SK-N-SH treated with all-trans-retinoic acid at 6 μM for 48 hours (cell line): ENCODE measurements at regions not wholly inside any gene's neighbourhood (a gene's known extent, or its start where the extent isn't known, plus 50 kb on each side); places are given as distances from the start of the nearest gene placed in this dataset.

Experiments used
- ESRRG ChIP-seq: fragments of 250-450 bp; sonication (Bioruptor Pico); IDR thresholded peaks from 2 replicates; pipeline ENCODE4 v1.6.1; 2021; ENCODE audit warnings: mild to moderate bottlenecking
- RARB ChIP-seq: fragments of 250-450 bp; sonication (Bioruptor Pico); IDR thresholded peaks from 2 replicates; pipeline ENCODE4 v1.8.0; 2021; ENCODE audit warnings: mild to moderate bottlenecking, moderate library complexity
- ZFP3 ChIP-seq: fragments of 250-450 bp; sonication (Bioruptor Pico); IDR thresholded peaks from 2 replicates; pipeline ENCODE4 v1.5.0; 2020; ENCODE audit warnings: mild to moderate bottlenecking, moderate library complexity
- ZNF8 ChIP-seq: fragments of 450-650 bp; formaldehyde crosslinking; IDR thresholded peaks from 2 replicates; pipeline ENCODE4 v1.5.0; 2020; ENCODE audit warnings: mild to moderate bottlenecking, moderate library complexity
- TF ChIP-seq, protein P1 (sequence below): fragments of 250-450 bp; sonication (Bioruptor Pico); IDR thresholded peaks from 2 replicates; pipeline ENCODE4 v1.5.0; 2020; ENCODE audit warnings: mild to moderate bottlenecking, moderate library complexity

DNA sequence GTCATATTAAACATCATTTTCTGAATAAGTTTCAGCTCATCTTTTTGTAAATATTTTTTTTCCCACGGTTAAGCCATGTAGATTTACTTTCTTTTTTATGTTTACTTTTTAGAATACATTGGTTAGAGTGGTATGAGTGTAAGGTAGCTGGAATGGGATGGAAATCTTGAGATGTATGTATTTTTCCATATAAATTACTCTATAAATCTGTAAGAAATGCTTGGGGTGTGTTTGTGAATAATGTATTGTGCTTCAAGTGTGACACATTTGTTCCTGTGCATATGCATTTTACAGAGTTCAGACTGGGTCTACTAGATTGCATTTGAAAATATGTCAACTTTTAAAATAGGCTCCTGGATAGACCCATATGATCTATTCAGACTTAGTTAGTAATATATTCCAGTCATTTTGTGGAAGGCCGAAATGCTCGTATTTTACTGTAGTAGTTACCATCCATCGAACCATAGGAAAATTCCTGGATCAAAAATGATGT, 756.8 kb downstream of the RAPGEF2 start:
- TF ChIP-seq, protein P1, sequence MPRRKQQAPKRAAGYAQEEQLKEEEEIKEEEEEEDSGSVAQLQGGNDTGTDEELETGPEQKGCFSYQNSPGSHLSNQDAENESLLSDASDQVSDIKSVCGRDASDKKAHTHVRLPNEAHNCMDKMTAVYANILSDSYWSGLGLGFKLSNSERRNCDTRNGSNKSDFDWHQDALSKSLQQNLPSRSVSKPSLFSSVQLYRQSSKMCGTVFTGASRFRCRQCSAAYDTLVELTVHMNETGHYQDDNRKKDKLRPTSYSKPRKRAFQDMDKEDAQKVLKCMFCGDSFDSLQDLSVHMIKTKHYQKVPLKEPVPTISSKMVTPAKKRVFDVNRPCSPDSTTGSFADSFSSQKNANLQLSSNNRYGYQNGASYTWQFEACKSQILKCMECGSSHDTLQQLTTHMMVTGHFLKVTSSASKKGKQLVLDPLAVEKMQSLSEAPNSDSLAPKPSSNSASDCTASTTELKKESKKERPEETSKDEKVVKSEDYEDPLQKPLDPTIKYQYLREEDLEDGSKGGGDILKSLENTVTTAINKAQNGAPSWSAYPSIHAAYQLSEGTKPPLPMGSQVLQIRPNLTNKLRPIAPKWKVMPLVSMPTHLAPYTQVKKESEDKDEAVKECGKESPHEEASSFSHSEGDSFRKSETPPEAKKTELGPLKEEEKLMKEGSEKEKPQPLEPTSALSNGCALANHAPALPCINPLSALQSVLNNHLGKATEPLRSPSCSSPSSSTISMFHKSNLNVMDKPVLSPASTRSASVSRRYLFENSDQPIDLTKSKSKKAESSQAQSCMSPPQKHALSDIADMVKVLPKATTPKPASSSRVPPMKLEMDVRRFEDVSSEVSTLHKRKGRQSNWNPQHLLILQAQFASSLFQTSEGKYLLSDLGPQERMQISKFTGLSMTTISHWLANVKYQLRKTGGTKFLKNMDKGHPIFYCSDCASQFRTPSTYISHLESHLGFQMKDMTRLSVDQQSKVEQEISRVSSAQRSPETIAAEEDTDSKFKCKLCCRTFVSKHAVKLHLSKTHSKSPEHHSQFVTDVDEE (CRISPR knock-in tag): no peak
- TF ChIP-seq ZNF8 (CRISPR knock-in tag) (no peak), ESRRG (no peak), ZFP3 (CRISPR knock-in tag) (no peak), RARB (no peak)
